Lung (tissue), 11 donors: ENCODE measurements at regions not wholly inside any gene's neighbourhood (a gene's known extent, or its start where the extent isn't known, plus 50 kb on each side); places are given as distances from the start of the nearest gene placed in this dataset.

Experiments
- ATAC-seq: fragments of 200-7000 bp; cut with Tn5 transposase; one replicate; pipeline ENCODE4 v1.9.1; 2020; ENCODE audit warnings: moderate number of reproducible peaks; ENCODE audit not compliant: insufficient read depth, low FRiP score
- DNase-seq, 3 donors: peaks; one replicate each; pipeline ENCODE4 v3.0.0-alpha.2; 2013 to 2017
- H3K27ac ChIP-seq, 2 donors: one replicate each; pipeline ENCODE4 v1.5.1; 2013; ENCODE audit warnings: mild to moderate bottlenecking in 2 of 2, moderate library complexity in 2 of 2, control low read depth in 1 of 2, inconsistent platforms in 1 of 2, low read depth in 1 of 2, low read length in 1 of 2
- H3K27me3 ChIP-seq, 3 donors: one replicate each; pipeline ENCODE4 v1.5.1; 2013; ENCODE audit warnings: low read length in 2 of 3; ENCODE audit not compliant: control insufficient read depth in 3 of 3, insufficient read depth in 3 of 3
- H3K36me3 ChIP-seq, 4 donors: one replicate each; pipeline ENCODE4 v1.5.1; 2013; ENCODE audit warnings: low read length in 4 of 4, mild to moderate bottlenecking in 1 of 4, moderate library complexity in 1 of 4; ENCODE audit not compliant: control insufficient read depth in 4 of 4, insufficient read depth in 4 of 4
- H3K4me1 ChIP-seq, 5 donors: one replicate each; pipeline ENCODE4 v1.5.1; 2013; ENCODE audit warnings: low read length in 5 of 5, mild to moderate bottlenecking in 2 of 5, moderate library complexity in 1 of 5; ENCODE audit not compliant: control insufficient read depth in 5 of 5, insufficient read depth in 5 of 5
- H3K4me3 ChIP-seq: one replicate; pipeline ENCODE4 v1.5.1; 2013; ENCODE audit warnings: mild to moderate bottlenecking, control low read depth, moderate library complexity
- H3K9ac ChIP-seq, 2 donors: one replicate each; pipeline ENCODE4 v1.5.1; 2013; ENCODE audit warnings: low read length in 2 of 2, control low read depth in 1 of 2; ENCODE audit not compliant: insufficient read depth in 1 of 2
- H3K9me3 ChIP-seq, 4 donors: one replicate each; pipeline ENCODE4 v1.5.1; 2013; ENCODE audit warnings: low read length in 3 of 4, mild to moderate bottlenecking in 1 of 4, moderate library complexity in 1 of 4; ENCODE audit not compliant: control insufficient read depth in 4 of 4, insufficient read depth in 3 of 4
- CTCF ChIP-seq: IDR thresholded peaks from 2 replicates; pipeline ENCODE4 v1.5.1; 2012; ENCODE audit warnings: mild to moderate bottlenecking; ENCODE audit errors: control extremely low read depth, extremely low read depth
- WGBS, 2 donors: extraction: QIAGEN DNeasy Blood & Tissue Kit; methylation state at CpG; one replicate each; pipeline ENCODE4 v1.1.7; 2013; 5-methylcytosine and 5-hydroxymethylcytosine counted together
- donor health status: control.
- donor health status: control.
- donor health status: Bipolar disorder and iron deficiency.
- donor health status: healthy.
- donor health status: DM: yes; HTN: yes; CAD: no.

- WGBS, 2 donors: 73 to 79% methylated on average over 6 of the region's 6 CpGs
These were observed 93.8 kb upstream of the ALX4 start for GRCh38 chr11:44403587-44404273.

DNA sequence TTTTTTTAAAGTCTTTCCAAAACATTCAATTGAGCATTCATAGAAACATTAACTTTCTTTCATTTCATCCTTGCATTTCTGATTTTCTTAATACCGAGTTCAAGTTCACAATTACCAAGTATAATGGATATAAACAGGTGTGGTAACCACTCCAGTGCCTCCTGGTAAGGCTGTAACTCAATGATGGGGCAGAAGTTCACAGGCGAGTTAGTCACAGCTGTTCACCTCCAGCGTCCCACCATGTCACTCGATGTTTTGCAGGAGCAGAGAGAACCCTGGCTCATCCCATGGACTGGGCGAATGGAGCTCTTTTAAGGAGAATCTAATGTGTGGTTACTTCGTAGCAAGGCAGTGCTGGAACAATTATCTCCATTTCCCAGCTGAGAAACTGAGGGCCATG, 94.4 kb upstream of the ALX4 start:
- Histone ChIP-seq H3K4me3 (no peak overlapping the region), H3K9ac (no peak overlapping the region), H3K4me1 (peaks cover 0 to 2% (median 0%) of the 10 kb centered on the region in 5 donors), H3K9me3 (no peaks in the 10 kb centered on the region), H3K27ac (no peak overlapping the region), H3K36me3 (no peaks in the 10 kb centered on the region), H3K27me3 (no peaks in the 10 kb centered on the region)
- 80 to 90% methylated on average over 6 of the region's 6 CpGs for WGBS, 2 donors
- no peak for TF ChIP-seq CTCF
- DNase-seq (no peak), ATAC-seq (no peak)

More at GRCh38 chr11:44403587-44404273, 93.8 kb upstream of the ALX4 start:
- DNase-seq: no peak
- Histone ChIP-seq H3K4me1 (peaks cover 0 to 4% (median 0%) of the 10 kb centered on the region in 5 donors), H3K36me3 (no peaks in the 10 kb centered on the region), H3K9ac (no peak overlapping the region), H3K27me3 (no peaks in the 10 kb centered on the region), H3K27ac (no peak overlapping the region), H3K4me3 (no peak overlapping the region), H3K9me3 (no peaks in the 10 kb centered on the region)
- TF ChIP-seq CTCF: no peak
- no peak for ATAC-seq

GRCh38 chr11:44404736-44405395, 94.9 kb upstream of the ALX4 start:
- H3K4me3 ChIP-seq: no peak overlapping the region
- H3K9me3 ChIP-seq: no peaks in the 10 kb centered on the region
- H3K4me1 ChIP-seq: peaks cover 0 to 2% (median 0%) of the 10 kb centered on the region in 5 donors
- H3K27ac ChIP-seq: no peak overlapping the region
- 76 to 84% methylated on average over 10 of the region's 10 CpGs for WGBS, 2 donors
- H3K9ac ChIP-seq: no peak overlapping the region
- ATAC-seq (no peak), DNase-seq (no peak)
- H3K36me3 ChIP-seq: no peaks in the 10 kb centered on the region
- no peak for TF ChIP-seq CTCF
- H3K27me3 ChIP-seq: no peaks in the 10 kb centered on the region
